ENCODE measurements at regions not wholly inside any gene's neighbourhood (a gene's known extent, or its start where the extent isn't known, plus 50 kb on each side); places are given as distances from the start of the nearest gene placed in this dataset.

GRCh38 chr9:121593066-121593465 is 58.4 kb upstream of the DAB2IP start:
- Histone ChIP-seq H4K20me1 (ENCODE audit: insufficient read depth, low read length) (no peaks in the 10 kb centered on the region), H3K27me3 (ENCODE audit: low read depth, low read length) (peaks cover 25% of the 10 kb centered on the region), H3K4me2 (ENCODE audit: low read length) (no peak overlapping the region), H3K4me3 (ENCODE audit: low read length) (no peak overlapping the region), H3K4me1 (ENCODE audit: low read length) (no peaks in the 10 kb centered on the region), H3K9me3 (ENCODE audit: insufficient read depth, low read length) (no peaks in the 10 kb centered on the region), H3K79me2 (ENCODE audit: low read length) (no peaks in the 10 kb centered on the region), H2AFZ (ENCODE audit: low read depth, low read length) (no peak overlapping the region), H3K9ac (ENCODE audit: low read length) (no peak overlapping the region), H3K27ac (ENCODE audit: low read length) (no peak overlapping the region), H3K36me3 (replicated peaks; ENCODE audit: low read depth, low read length) (no peaks in the 10 kb centered on the region)
- no peak for TF ChIP-seq EZH2phosphoT487 (IDR thresholded peaks at IDR 0.05; ENCODE audit: low read depth)
- TF ChIP-seq, protein P1, sequence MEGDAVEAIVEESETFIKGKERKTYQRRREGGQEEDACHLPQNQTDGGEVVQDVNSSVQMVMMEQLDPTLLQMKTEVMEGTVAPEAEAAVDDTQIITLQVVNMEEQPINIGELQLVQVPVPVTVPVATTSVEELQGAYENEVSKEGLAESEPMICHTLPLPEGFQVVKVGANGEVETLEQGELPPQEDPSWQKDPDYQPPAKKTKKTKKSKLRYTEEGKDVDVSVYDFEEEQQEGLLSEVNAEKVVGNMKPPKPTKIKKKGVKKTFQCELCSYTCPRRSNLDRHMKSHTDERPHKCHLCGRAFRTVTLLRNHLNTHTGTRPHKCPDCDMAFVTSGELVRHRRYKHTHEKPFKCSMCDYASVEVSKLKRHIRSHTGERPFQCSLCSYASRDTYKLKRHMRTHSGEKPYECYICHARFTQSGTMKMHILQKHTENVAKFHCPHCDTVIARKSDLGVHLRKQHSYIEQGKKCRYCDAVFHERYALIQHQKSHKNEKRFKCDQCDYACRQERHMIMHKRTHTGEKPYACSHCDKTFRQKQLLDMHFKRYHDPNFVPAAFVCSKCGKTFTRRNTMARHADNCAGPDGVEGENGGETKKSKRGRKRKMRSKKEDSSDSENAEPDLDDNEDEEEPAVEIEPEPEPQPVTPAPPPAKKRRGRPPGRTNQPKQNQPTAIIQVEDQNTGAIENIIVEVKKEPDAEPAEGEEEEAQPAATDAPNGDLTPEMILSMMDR (IDR thresholded peaks at IDR 0.05; ENCODE audit: low read depth, low read length), result no peak

DNA sequence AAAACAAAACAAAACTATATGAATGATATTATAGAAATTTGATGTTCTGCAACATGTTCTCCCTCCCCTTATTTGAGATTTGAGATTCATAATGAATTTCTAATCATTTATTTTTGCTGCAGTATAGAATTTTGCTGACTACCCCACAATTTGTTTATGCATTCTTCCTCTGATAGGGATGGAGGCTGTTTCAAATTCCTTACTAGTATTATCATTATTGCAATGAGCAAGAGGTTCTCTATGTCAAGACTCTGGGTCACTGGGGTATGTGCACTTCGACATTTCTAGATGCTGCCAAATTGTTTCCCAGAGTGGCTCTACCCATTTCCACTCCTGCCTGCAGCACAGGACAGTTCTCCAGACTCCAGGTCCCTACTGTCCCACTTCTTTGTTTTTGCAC is 54.9 kb upstream of the DAB2IP start:
- no peak overlapping the region for H3K27ac ChIP-seq (ENCODE audit: low read length)
- H3K9me3 ChIP-seq (ENCODE audit: insufficient read depth, low read length), result no peaks in the 10 kb centered on the region
- H2AFZ ChIP-seq (ENCODE audit: low read depth, low read length), result no peak overlapping the region
- H3K4me2 ChIP-seq (ENCODE audit: low read length), result no peak overlapping the region
- no peaks in the 10 kb centered on the region for H4K20me1 ChIP-seq (ENCODE audit: insufficient read depth, low read length)
- H3K4me3 ChIP-seq (ENCODE audit: low read length), result no peak overlapping the region
- TF ChIP-seq, protein P1 (IDR thresholded peaks at IDR 0.05; ENCODE audit: low read depth, low read length), result no peak
- no peak for TF ChIP-seq EZH2phosphoT487 (IDR thresholded peaks at IDR 0.05; ENCODE audit: low read depth)
- H3K9ac ChIP-seq (ENCODE audit: low read length), result no peak overlapping the region
- no peaks in the 10 kb centered on the region for H3K79me2 ChIP-seq (ENCODE audit: low read length)
- peaks cover 9% of the 10 kb centered on the region; the same call in 1 of the 2 replicates for H3K27me3 ChIP-seq (ENCODE audit: low read depth, low read length)
- no peaks in the 10 kb centered on the region for H3K36me3 ChIP-seq (replicated peaks; ENCODE audit: low read depth, low read length)
- H3K4me1 ChIP-seq (ENCODE audit: low read length), result no peaks in the 10 kb centered on the region

DNA sequence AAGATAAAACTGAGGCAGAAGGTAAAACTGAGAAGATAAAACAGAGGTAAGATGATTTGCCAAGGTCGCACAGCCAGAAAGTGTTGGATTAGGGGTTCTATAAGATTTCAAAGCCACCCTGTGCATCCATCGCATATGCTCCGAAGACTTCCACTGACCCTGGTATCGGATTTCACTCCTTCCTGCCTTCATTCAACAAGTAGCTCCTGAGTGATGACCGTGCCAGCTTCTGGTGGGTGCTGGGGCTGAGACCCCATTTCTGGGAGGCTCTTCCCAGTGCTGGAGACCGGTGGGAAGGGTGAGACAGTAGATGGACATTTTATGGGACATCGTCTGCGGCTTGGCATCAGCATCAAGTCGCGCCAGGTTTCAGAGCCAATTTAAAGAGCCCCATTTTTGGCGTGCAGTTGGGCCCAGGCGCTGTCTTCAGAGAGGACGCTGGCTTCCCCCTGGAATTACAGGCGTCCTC is 53.7 kb upstream of the DAB2IP start:
- H3K27ac ChIP-seq (ENCODE audit: low read length), result no peak overlapping the region
- H3K79me2 ChIP-seq (ENCODE audit: low read length), result no peaks in the 10 kb centered on the region
- no peaks in the 10 kb centered on the region for H4K20me1 ChIP-seq (ENCODE audit: insufficient read depth, low read length)
- no peaks in the 10 kb centered on the region for H3K4me1 ChIP-seq (ENCODE audit: low read length)
- H3K4me2 ChIP-seq (ENCODE audit: low read length), result no peak overlapping the region
- H3K27me3 ChIP-seq (ENCODE audit: low read depth, low read length), result peaks cover 6% of the 10 kb centered on the region; the same call in 1 of the 2 replicates
- no peaks in the 10 kb centered on the region for H3K36me3 ChIP-seq (replicated peaks; ENCODE audit: low read depth, low read length)
- no peak overlapping the region for H3K9ac ChIP-seq (ENCODE audit: low read length)
- H3K4me3 ChIP-seq (ENCODE audit: low read length), result no peak overlapping the region
- TF ChIP-seq EZH2phosphoT487 (IDR thresholded peaks at IDR 0.05; ENCODE audit: low read depth), result no peak
- TF ChIP-seq, protein P1 (IDR thresholded peaks at IDR 0.05; ENCODE audit: low read depth, low read length), result no peak
- no peaks in the 10 kb centered on the region for H3K9me3 ChIP-seq (ENCODE audit: insufficient read depth, low read length)
- no peak overlapping the region for H2AFZ ChIP-seq (ENCODE audit: low read depth, low read length)

DNA sequence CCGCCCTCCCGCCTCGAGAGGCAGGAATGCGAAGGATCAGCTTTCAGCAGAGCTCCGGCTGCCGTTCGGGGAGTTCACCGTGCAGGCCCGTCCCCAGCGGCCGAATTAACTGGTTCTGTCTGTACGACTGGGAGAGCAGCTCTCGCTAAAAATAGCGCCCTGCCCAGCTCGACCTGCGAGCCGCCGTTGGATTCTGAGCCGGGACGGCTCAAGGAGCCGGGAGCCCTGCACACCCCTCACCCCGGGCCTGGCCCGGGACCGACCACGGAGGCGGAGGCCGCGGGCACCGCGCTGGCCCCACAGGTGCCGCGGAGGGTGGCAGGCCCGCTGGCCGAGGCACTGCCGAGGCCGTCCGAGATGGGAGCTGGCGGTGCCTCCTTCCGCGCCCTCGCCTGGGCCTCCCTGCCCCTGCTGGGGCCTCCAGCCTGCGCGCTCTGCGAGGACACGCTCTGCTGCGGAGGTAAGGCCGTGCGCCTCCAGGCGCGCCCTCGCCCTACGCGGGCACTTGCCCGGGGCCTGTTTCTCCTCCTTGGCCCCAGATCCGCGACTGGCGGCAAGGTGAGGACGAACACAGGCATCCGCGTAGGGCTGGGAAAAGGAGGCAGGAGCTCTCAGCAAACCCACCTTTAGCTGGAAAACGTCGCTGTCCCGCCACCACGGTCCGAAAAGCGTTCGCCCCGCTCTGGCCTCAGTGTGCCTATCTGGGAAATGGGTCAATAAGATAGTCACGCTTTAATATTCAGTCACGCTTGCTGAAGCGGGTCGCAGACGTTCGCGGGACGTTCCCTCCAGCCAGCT is 53.1 kb upstream of the DAB2IP start:
- no peaks in the 10 kb centered on the region for H3K4me1 ChIP-seq (ENCODE audit: low read length)
- TF ChIP-seq EZH2phosphoT487 (IDR thresholded peaks at IDR 0.05; ENCODE audit: low read depth), result no peak
- TF ChIP-seq, protein P1 (IDR thresholded peaks at IDR 0.05; ENCODE audit: low read depth, low read length), result no peak
- H4K20me1 ChIP-seq (ENCODE audit: insufficient read depth, low read length), result no peaks in the 10 kb centered on the region
- H3K4me3 ChIP-seq (ENCODE audit: low read length), result no peak overlapping the region
- no peak overlapping the region for H3K27ac ChIP-seq (ENCODE audit: low read length)
- H3K4me2 ChIP-seq (ENCODE audit: low read length), result no peak overlapping the region
- H3K36me3 ChIP-seq (replicated peaks; ENCODE audit: low read depth, low read length), result no peaks in the 10 kb centered on the region
- H3K9ac ChIP-seq (ENCODE audit: low read length), result no peak overlapping the region
- H2AFZ ChIP-seq (ENCODE audit: low read depth, low read length), result no peak overlapping the region
- no peaks in the 10 kb centered on the region for H3K9me3 ChIP-seq (ENCODE audit: insufficient read depth, low read length)
- peaks cover 6% of the 10 kb centered on the region; the same call in 1 of the 2 replicates for H3K27me3 ChIP-seq (ENCODE audit: low read depth, low read length)
- H3K79me2 ChIP-seq (ENCODE audit: low read length), result no peaks in the 10 kb centered on the region
